NCI-H345 treated with DMSO at 0.1 percent for 48 hours (cell line): ENCODE measurements at regions not wholly inside any gene's neighbourhood (a gene's known extent, or its start where the extent isn't known, plus 50 kb on each side); places are given as distances from the start of the nearest gene placed in this dataset.

Experiments
- DNase-seq: peaks from one replicate; lab custom pipeline; 2025; ENCODE audit not compliant: unreplicated experiment; lab: John Stamatoyannopoulos, UW

- DNase-seq, result no peak
These were observed 2153.2 kb upstream of the PIK3C3 start for GRCh38 chr18:39801848-39802247.

- no peak for DNase-seq
These were observed 2154.0 kb upstream of the PIK3C3 start for GRCh38 chr18:39801010-39801409.

- DNase-seq, result peak; percentile 14
These were observed 2156.0 kb upstream of the PIK3C3 start for GRCh38 chr18:39799006-39799405.

GRCh38 chr18:39796393-39796792, 2158.6 kb upstream of the PIK3C3 start:
- no peak for DNase-seq

- no peak for DNase-seq
These were observed 2159.7 kb upstream of the PIK3C3 start for GRCh38 chr18:39795350-39795749.

- no peak for DNase-seq
These were observed 2161.4 kb upstream of the PIK3C3 start for GRCh38 chr18:39793609-39794008.

- no peak for DNase-seq
These were observed 2166.7 kb upstream of the PIK3C3 start for GRCh38 chr18:39788383-39788782.

- no peak for DNase-seq
These were observed 2168.6 kb upstream of the PIK3C3 start for GRCh38 chr18:39786477-39786876.

GRCh38 chr18:39784541-39784940, 2170.5 kb upstream of the PIK3C3 start:
- no peak for DNase-seq

GRCh38 chr18:39781565-39781964, 2173.5 kb upstream of the PIK3C3 start:
- no peak for DNase-seq

GRCh38 chr18:39780774-39781173, 2174.3 kb upstream of the PIK3C3 start:
- no peak for DNase-seq

- no peak for DNase-seq
These were observed 2175.1 kb upstream of the PIK3C3 start for GRCh38 chr18:39779926-39780325.

- no peak for DNase-seq
These were observed 2178.3 kb upstream of the PIK3C3 start for GRCh38 chr18:39776766-39777165.

- DNase-seq, result no peak
These were observed 2180.0 kb upstream of the PIK3C3 start for GRCh38 chr18:39774957-39775598.

GRCh38 chr18:39773646-39774045, 2181.4 kb upstream of the PIK3C3 start:
- no peak for DNase-seq

GRCh38 chr18:39772155-39772919, 2182.7 kb upstream of the PIK3C3 start:
- DNase-seq, result no peak

GRCh38 chr18:39770399-39770798, 2184.6 kb upstream of the PIK3C3 start:
- no peak for DNase-seq

- DNase-seq, result no peak
These were observed 2190.2 kb upstream of the PIK3C3 start for GRCh38 chr18:39764873-39765272.

- DNase-seq, result no peak
These were observed 2193.8 kb upstream of the PIK3C3 start for GRCh38 chr18:39761273-39761672.

GRCh38 chr18:39759926-39760325, 2194.3 kb upstream of the CELF4 start:
- DNase-seq, result no peak

- DNase-seq, result no peak
These were observed 2187.6 kb upstream of the CELF4 start for GRCh38 chr18:39753178-39753577.

- no peak for DNase-seq
These were observed 2186.8 kb upstream of the CELF4 start for GRCh38 chr18:39752351-39752750.

- DNase-seq, result no peak
These were observed 2186.3 kb upstream of the CELF4 start for GRCh38 chr18:39751921-39752320.
